ENCODE measurements at regions not wholly inside any gene's neighbourhood (a gene's known extent, or its start where the extent isn't known, plus 50 kb on each side); places are given as distances from the start of the nearest gene placed in this dataset.

DNA sequence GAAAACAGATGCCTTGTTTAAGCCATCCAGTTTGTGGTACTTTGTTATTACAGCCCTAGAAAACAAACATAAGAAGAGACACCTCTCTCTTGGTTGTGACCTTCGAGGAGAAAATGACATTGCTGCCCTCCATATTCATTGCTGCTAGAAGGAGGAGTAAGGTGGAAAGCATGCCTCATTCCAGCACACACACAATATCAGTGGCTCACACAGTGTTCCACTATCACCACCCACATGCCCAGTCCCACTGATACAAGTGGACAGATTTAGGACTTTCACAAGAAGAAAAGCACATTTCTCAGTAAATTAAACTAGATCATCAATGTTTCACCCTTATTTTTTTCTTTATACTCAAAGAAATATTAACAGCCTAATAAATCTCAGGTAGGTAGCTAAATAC lies 143.6 kb downstream of the PHLDA1 start:
- H3K4me3 ChIP-seq (ENCODE audit: low read length), result no peak overlapping the region
- H3K27ac ChIP-seq (ENCODE audit: low read length), result no peak overlapping the region
- peaks cover 3% of the 10 kb centered on the region; the same call in 1 of the 2 replicates for H3K4me1 ChIP-seq (ENCODE audit: control insufficient read depth, insufficient read depth, low read length)
- no peaks in the 10 kb centered on the region for H3K36me3 ChIP-seq (ENCODE audit: control insufficient read depth, insufficient read depth, low read length)
- no peaks in the 10 kb centered on the region for H3K27me3 ChIP-seq (ENCODE audit: control insufficient read depth, insufficient read depth, low read length)
- H3K9me3 ChIP-seq (ENCODE audit: control insufficient read depth, insufficient read depth, low read length), result no peaks in the 10 kb centered on the region
- no peak for DNase-seq (ENCODE audit: low read depth, low spot score)
- WGBS (ENCODE audit: insufficient coverage, insufficient read length), result no CpG with 5 or more reads among the region's 1 CpG

DNA sequence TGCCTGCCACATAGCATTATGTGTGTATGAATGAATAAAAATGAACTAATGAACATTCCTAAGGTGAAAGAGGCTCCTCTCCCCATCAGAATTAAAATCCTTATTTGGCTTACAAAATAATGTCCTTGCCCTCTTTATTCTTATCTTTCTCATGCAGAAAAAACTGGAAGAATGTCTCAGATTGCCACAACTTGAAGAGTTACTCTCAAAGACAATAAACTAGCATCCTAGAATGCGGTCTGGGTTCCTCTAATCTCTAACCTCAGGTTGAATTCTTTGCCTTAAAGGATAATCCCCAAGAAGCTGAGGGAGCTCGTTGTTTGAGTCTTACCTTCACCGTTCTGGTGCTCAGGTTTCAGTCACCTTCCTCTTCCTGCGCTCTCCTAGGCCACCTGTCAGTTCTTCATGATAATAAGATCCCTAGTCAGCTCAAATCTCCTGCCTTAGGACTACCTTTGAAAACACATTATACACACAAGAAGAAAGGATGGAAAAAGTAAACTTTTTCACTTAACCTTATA lies 147.1 kb downstream of the PHLDA1 start:
- DNase-seq (ENCODE audit: low read depth, low spot score), result no peak
- H3K36me3 ChIP-seq (ENCODE audit: control insufficient read depth, insufficient read depth, low read length), result no peaks in the 10 kb centered on the region
- H3K4me1 ChIP-seq (ENCODE audit: control insufficient read depth, insufficient read depth, low read length), result peaks cover 3% of the 10 kb centered on the region; the same call in 1 of the 2 replicates
- no CpG with 5 or more reads among the region's 4 CpGs for WGBS (ENCODE audit: insufficient coverage, insufficient read length)
- no peak overlapping the region for H3K4me3 ChIP-seq (ENCODE audit: low read length)
- H3K27ac ChIP-seq (ENCODE audit: low read length), result no peak overlapping the region
- H3K9me3 ChIP-seq (ENCODE audit: control insufficient read depth, insufficient read depth, low read length), result no peaks in the 10 kb centered on the region
- H3K27me3 ChIP-seq (ENCODE audit: control insufficient read depth, insufficient read depth, low read length), result no peaks in the 10 kb centered on the region

DNA sequence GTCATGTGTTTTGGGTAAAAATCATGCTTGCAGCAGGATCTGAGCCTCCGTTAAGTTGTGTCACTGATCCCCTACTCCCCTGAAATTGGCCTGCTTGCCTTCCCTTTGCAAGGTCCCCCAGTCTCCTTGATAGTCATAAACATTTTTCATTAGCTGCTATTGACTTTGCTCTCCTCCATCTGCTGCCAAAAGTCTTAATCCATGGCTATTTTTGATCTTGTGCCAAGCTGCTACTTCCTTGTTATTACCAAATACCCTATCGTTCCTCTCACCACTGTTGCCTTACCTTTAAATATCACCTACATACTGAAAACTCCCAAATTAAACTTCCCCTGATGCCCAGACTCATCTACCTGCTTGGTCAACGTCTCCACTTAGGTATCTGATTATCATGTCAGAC lies 148.3 kb downstream of the PHLDA1 start:
- Histone ChIP-seq H3K27ac (ENCODE audit: low read length) (no peak overlapping the region), H3K4me3 (ENCODE audit: low read length) (no peak overlapping the region), H3K4me1 (ENCODE audit: control insufficient read depth, insufficient read depth, low read length) (no peaks in the 10 kb centered on the region), H3K27me3 (ENCODE audit: control insufficient read depth, insufficient read depth, low read length) (no peaks in the 10 kb centered on the region), H3K36me3 (ENCODE audit: control insufficient read depth, insufficient read depth, low read length) (no peaks in the 10 kb centered on the region), H3K9me3 (ENCODE audit: control insufficient read depth, insufficient read depth, low read length) (no peaks in the 10 kb centered on the region)
- 100% methylated on average over 1 of the region's 3 CpGs for WGBS (ENCODE audit: insufficient coverage, insufficient read length)
- no peak for DNase-seq (ENCODE audit: low read depth, low spot score)

DNA sequence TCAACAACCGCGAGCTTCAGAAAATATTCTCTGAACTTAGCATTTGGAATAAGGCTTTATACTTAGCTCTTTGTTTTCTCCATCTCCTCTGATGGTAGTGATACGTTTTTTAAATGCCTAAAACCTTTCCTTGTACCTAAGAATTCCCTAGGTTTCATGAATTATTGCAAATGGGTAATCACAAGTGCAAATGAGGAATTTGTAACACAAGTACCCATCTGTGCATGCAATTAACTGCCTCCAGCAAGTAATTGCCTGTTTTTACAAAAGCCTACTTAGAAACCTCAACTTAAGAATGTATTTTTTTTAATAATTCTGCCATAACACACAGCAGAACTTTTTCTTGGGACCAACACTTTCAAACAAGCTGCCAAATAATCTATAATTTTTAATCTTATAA lies 149.2 kb downstream of the PHLDA1 start:
- Histone ChIP-seq H3K36me3 (ENCODE audit: control insufficient read depth, insufficient read depth, low read length) (no peaks in the 10 kb centered on the region), H3K27ac (ENCODE audit: low read length) (no peak overlapping the region), H3K27me3 (ENCODE audit: control insufficient read depth, insufficient read depth, low read length) (no peaks in the 10 kb centered on the region), H3K4me1 (ENCODE audit: control insufficient read depth, insufficient read depth, low read length) (no peaks in the 10 kb centered on the region), H3K4me3 (ENCODE audit: low read length) (no peak overlapping the region), H3K9me3 (ENCODE audit: control insufficient read depth, insufficient read depth, low read length) (no peaks in the 10 kb centered on the region)
- WGBS (ENCODE audit: insufficient coverage, insufficient read length), result no CpG with 5 or more reads among the region's 3 CpGs
- no peak for DNase-seq (ENCODE audit: low read depth, low spot score)

DNA sequence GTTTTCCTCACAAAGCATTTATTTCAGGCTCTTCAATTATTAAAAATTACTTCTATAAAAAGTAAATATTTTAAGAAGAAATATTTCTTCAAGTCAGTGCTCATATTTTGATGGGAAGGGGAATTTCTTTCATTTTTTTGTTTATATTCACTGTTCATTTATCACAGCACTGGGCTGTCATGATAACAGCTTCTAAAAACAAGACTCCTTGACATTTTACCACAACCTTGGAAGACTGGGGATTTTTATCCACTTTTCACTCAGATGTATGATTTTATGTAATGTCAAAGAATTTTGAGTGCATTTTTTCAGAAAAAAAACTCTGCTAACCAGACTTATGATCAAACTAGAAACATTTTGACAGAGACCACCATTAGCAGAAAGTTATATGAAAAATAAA lies 149.7 kb downstream of the PHLDA1 start:
- H3K36me3 ChIP-seq (ENCODE audit: control insufficient read depth, insufficient read depth, low read length), result no peaks in the 10 kb centered on the region
- H3K4me3 ChIP-seq (ENCODE audit: low read length), result no peak overlapping the region
- H3K27ac ChIP-seq (ENCODE audit: low read length), result no peak overlapping the region
- no peaks in the 10 kb centered on the region for H3K27me3 ChIP-seq (ENCODE audit: control insufficient read depth, insufficient read depth, low read length)
- H3K9me3 ChIP-seq (ENCODE audit: control insufficient read depth, insufficient read depth, low read length), result no peaks in the 10 kb centered on the region
- H3K4me1 ChIP-seq (ENCODE audit: control insufficient read depth, insufficient read depth, low read length), result no peaks in the 10 kb centered on the region
- DNase-seq (ENCODE audit: low read depth, low spot score), result no peak

DNA sequence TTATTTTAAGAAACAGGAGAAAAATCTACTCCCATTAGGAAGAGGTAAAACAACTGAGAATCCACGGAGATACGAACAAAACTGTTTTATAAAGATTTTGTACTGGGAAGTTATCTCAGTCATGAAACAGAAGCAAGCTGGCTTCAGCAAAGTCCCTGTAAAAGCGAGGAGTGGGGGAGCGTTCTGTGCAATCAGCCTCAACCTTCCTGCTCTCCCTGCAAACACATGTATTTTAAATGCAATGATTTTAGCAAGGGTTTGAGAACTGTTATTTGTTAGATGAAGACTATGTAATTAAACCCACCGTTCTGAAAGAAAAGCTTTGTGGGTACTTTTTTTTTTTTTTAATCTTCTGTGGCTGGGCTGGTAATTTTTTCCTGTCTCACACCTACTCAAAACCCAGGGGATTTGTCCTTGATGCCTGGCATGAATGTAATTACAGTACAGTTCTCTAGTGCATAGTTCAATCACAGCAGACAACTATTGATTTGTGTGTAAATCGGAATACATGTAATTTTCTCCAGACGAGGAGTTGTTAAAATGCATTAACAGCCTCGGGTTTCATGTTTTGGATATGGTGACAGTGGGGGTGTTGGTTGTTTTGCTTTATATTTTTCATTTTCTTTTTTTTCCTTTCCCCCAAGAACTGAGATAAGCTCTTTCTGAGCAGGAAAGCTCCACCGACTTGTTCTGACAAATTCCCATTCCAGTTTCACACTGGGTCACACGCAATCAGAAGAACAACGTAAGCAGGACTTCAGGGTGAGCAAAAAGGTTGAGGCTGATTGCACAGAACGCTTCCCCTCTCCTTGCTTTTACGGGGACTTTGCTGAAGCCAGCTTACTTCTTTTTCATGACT lies 153.6 kb downstream of the PHLDA1 start:
- no peak for DNase-seq (ENCODE audit: low read depth, low spot score)
- Histone ChIP-seq H3K27ac (ENCODE audit: low read length) (no peak overlapping the region), H3K9me3 (ENCODE audit: control insufficient read depth, insufficient read depth, low read length) (no peaks in the 10 kb centered on the region), H3K36me3 (ENCODE audit: control insufficient read depth, insufficient read depth, low read length) (no peaks in the 10 kb centered on the region), H3K4me1 (ENCODE audit: control insufficient read depth, insufficient read depth, low read length) (no peaks in the 10 kb centered on the region), H3K4me3 (ENCODE audit: low read length) (no peak overlapping the region), H3K27me3 (ENCODE audit: control insufficient read depth, insufficient read depth, low read length) (no peaks in the 10 kb centered on the region)
- WGBS (ENCODE audit: insufficient coverage, insufficient read length), result no CpG with 5 or more reads among the region's 13 CpGs

DNA sequence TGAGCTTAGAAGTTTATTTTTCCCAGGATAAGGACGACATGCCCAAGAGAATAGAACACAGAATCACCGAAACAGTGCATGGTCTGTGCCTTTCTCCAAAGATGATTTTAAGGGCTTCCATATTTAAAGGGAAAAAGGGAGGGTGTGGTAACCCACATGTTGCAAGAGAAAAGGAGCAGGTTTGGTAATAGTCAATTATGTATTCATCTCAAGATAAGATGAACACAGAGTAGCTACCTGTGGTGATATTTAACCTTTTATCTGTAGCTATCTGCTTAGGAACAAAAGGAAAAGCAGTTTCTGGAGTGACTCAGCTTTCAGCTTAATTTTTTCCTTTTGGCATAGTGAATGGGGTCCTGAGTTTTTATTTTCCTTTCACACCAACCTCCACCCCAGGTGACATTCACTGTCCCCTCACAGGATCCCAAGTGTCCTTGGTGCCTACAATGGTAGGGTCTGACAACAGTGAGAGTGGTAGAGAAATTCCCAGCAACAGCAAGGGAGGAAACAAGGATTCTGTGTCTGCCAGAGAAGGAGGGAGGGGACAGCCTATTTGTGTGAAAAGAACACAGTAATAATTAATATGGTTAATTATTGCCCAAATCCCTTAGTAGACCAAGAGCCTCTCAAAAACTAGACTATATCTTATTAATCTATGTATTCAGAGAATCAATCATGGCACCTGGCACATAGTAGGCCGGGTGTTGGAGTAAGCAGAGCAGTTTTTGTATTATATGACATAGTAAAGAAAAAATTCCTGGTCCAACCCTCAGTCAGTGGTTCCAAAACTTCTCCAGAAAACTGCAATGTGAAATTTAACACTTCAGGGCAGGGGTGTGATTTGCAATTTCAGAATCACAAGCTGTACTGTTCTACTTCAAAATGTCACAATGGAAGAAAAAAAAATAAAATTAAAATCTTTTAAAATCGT lies 154.5 kb downstream of the PHLDA1 start:
- no peak for DNase-seq (ENCODE audit: low read depth, low spot score)
- no peak overlapping the region for H3K27ac ChIP-seq (ENCODE audit: low read length)
- no peaks in the 10 kb centered on the region for H3K9me3 ChIP-seq (ENCODE audit: control insufficient read depth, insufficient read depth, low read length)
- no CpG with 5 or more reads among the region's 4 CpGs for WGBS (ENCODE audit: insufficient coverage, insufficient read length)
- H3K36me3 ChIP-seq (ENCODE audit: control insufficient read depth, insufficient read depth, low read length), result no peaks in the 10 kb centered on the region
- no peaks in the 10 kb centered on the region for H3K27me3 ChIP-seq (ENCODE audit: control insufficient read depth, insufficient read depth, low read length)
- H3K4me1 ChIP-seq (ENCODE audit: control insufficient read depth, insufficient read depth, low read length), result no peaks in the 10 kb centered on the region
- no peak overlapping the region for H3K4me3 ChIP-seq (ENCODE audit: low read length)

DNA sequence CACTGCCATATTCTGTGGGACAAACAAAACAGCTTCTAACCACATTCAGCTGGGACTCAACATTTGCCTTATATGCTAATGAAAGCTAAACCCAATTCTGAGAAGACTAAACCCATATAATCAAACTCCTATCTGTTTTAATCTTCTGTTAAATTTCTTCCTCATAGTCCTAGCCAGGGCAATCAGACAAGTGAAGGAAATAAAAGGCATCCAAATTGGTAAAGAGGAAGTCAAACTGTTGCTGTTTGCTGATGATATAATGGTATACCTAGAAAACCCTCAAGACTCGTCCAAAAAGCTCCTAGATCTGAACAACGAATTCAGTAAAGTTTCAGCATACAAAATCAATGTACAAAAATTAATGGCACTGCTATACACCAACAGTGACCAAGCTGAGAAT lies 157.1 kb downstream of the PHLDA1 start:
- H3K9me3 ChIP-seq (ENCODE audit: control insufficient read depth, insufficient read depth, low read length), result no peaks in the 10 kb centered on the region
- DNase-seq (ENCODE audit: low read depth, low spot score), result no peak
- 0 out of 2 replicates have a peak, but pooled peaks cover 1% of the 10 kb centered on the region for H3K4me1 ChIP-seq (ENCODE audit: control insufficient read depth, insufficient read depth, low read length)
- H3K36me3 ChIP-seq (ENCODE audit: control insufficient read depth, insufficient read depth, low read length), result no peaks in the 10 kb centered on the region
- WGBS (ENCODE audit: insufficient coverage, insufficient read length), result no CpG with 5 or more reads among the region's 2 CpGs
- H3K27ac ChIP-seq (ENCODE audit: low read length), result no peak overlapping the region
- no peak overlapping the region for H3K4me3 ChIP-seq (ENCODE audit: low read length)
- H3K27me3 ChIP-seq (ENCODE audit: control insufficient read depth, insufficient read depth, low read length), result no peaks in the 10 kb centered on the region

DNA sequence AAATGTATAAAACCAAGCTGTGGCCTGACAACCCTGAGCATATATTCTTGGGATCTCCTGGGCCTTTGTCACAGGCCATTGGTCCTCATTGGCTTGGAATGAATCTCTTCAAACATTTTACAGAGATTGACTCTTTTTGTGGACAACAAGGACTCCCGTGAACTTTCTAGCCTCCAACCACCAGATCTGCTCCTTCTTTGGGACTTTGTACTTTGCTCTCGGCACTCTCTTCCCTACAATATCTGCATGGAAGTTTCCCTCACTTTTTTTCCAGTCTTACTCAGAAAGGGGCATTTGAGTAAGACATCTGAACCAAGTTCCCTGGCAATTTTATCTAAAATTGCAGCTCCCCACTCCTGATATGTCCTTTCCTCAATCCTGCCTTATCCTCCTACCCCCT lies 158.8 kb downstream of the PHLDA1 start:
- Histone ChIP-seq H3K36me3 (ENCODE audit: control insufficient read depth, insufficient read depth, low read length) (no peaks in the 10 kb centered on the region), H3K9me3 (ENCODE audit: control insufficient read depth, insufficient read depth, low read length) (no peaks in the 10 kb centered on the region), H3K4me3 (ENCODE audit: low read length) (no peak overlapping the region), H3K4me1 (ENCODE audit: control insufficient read depth, insufficient read depth, low read length) (0 out of 2 replicates have a peak, but pooled peaks cover 1% of the 10 kb centered on the region), H3K27ac (ENCODE audit: low read length) (no peak overlapping the region), H3K27me3 (ENCODE audit: control insufficient read depth, insufficient read depth, low read length) (no peaks in the 10 kb centered on the region)
- WGBS (ENCODE audit: insufficient coverage, insufficient read length), result no CpG with 5 or more reads among the region's 2 CpGs
- no peak for DNase-seq (ENCODE audit: low read depth, low spot score)

DNA sequence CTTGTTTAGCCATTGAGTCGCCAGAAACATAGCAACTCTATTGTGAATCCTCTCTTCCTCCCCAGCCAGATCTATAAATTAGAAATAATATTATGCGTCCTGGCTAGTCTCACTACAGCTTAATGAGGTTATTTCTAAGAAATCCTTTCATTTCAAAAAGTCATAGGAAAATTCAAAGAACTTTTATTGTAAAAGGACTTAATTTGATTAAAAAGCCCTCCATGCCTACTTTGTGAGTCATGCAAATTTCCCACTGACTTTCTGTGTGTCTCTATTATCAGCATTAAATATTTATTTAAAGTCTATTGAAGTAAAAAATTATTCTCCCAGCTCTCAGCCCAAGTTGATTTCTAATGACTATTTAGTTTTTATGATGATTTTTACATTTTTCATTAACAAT lies 160.7 kb downstream of the PHLDA1 start:
- Histone ChIP-seq H3K27ac (ENCODE audit: low read length) (no peak overlapping the region), H3K4me1 (ENCODE audit: control insufficient read depth, insufficient read depth, low read length) (0 out of 2 replicates have a peak, but pooled peaks cover 1% of the 10 kb centered on the region), H3K27me3 (ENCODE audit: control insufficient read depth, insufficient read depth, low read length) (no peaks in the 10 kb centered on the region), H3K9me3 (ENCODE audit: control insufficient read depth, insufficient read depth, low read length) (no peaks in the 10 kb centered on the region), H3K4me3 (ENCODE audit: low read length) (no peak overlapping the region), H3K36me3 (ENCODE audit: control insufficient read depth, insufficient read depth, low read length) (no peaks in the 10 kb centered on the region)
- no CpG with 5 or more reads among the region's 2 CpGs for WGBS (ENCODE audit: insufficient coverage, insufficient read length)
- no peak for DNase-seq (ENCODE audit: low read depth, low spot score)
